GM12878 (cell line): ENCODE measurements at regions not wholly inside any gene's neighbourhood (a gene's known extent, or its start where the extent isn't known, plus 50 kb on each side); places are given as distances from the start of the nearest gene placed in this dataset.

Experiments used
- ATAC-seq: fragments of 200-7000 bp; cut with Tn5 transposase; 3 replicates; pipeline ENCODE4 v1.9.1; 2020; ENCODE audit warnings: mild to moderate bottlenecking, moderate library complexity
- BruUV-seq: library from RNA; stranded (reverse); fragments of 400-500 nt; replicated peaks from 2 replicates; lab custom pipeline; 2021; lab: Mats Ljungman, UMichigan
- CTCF ChIA-PET: fragments of 300-600 bp; sonication (Branson Sonifier 250); formaldehyde crosslinking; extraction: SDS; loops from one replicate; lab custom pipeline; 2021; ENCODE audit warnings: inconsistent platforms; lab: Yijun Ruan, JAX
- POLR2A ChIA-PET: fragments of 350-600 bp; formaldehyde crosslinking; extraction: SDS; loops from one replicate; lab custom pipeline; 2021; ENCODE audit warnings: inconsistent platforms; lab: Charles Lee
- RAD21 ChIA-PET: fragments of 300-600 bp; sonication (Branson Sonifier 250); formaldehyde crosslinking; loops from one replicate; lab custom pipeline; 2023; ENCODE audit warnings: antibody characterized with exemption; ENCODE audit not compliant: unreplicated experiment; lab: Charles Lee
- SMC1A ChIA-PET: fragments of 300-600 bp; sonication (Branson Sonifier 250); formaldehyde crosslinking; loops from one replicate; lab custom pipeline; 2023; ENCODE audit not compliant: unreplicated experiment, uncharacterized antibody; lab: Charles Lee
- DNase-seq: peaks from one replicate; pipeline ENCODE4 v3.0.0-alpha.2; 2011; ENCODE audit warnings: low read depth, low spot score
- FAIRE-seq: peaks from 3 replicates; lab custom pipeline; 2011; peaks lifted over from hg19 to GRCh38; lab: Jason Lieb, UNC
- H2AFZ ChIP-seq: 2 replicates; pipeline ENCODE4 v1.6.0; 2011; ENCODE audit warnings: low read depth, low read length, control low read depth; ENCODE audit not compliant: control insufficient read depth
- H3K27ac ChIP-seq: 2 replicates; pipeline ENCODE4 v1.5.1; 2011; ENCODE audit warnings: control low read depth; ENCODE audit not compliant: control insufficient read depth, insufficient read depth
- H3K27me3 ChIP-seq, 2 experiments: replicated peaks in 1 of 2; 2 replicates each; pipeline versions ENCODE4 v1.6.0 to v1.6.1; 2011; ENCODE audit warnings: low read length in 1 of 2; ENCODE audit not compliant: control insufficient read depth in 2 of 2, insufficient read depth in 2 of 2
- H3K36me3 ChIP-seq, 2 experiments: 2 replicates each; pipeline ENCODE4 v1.5.1; 2011; ENCODE audit warnings: low read length in 1 of 2; ENCODE audit not compliant: control insufficient read depth in 2 of 2, insufficient read depth in 2 of 2
- H3K4me1 ChIP-seq: 2 replicates; pipeline ENCODE4 v1.6.1; 2011; ENCODE audit warnings: mild to moderate bottlenecking, low read length, moderate library complexity, mixed read lengths; ENCODE audit not compliant: control insufficient read depth, insufficient read depth
- H3K4me2 ChIP-seq: 2 replicates; pipeline ENCODE4 v1.6.0; 2011; ENCODE audit warnings: control low read depth; ENCODE audit not compliant: control insufficient read depth, insufficient read depth
- H3K4me3 ChIP-seq: fragments of 200-600 bp; sonication (generic); 2 replicates; pipeline ENCODE4 v1.5.1; 2016
- H3K79me2 ChIP-seq: 2 replicates; pipeline ENCODE4 v1.6.0; 2011; ENCODE audit warnings: low read length; ENCODE audit not compliant: control insufficient read depth, insufficient read depth
- H3K9ac ChIP-seq: 2 replicates; pipeline ENCODE4 v1.8.0; 2011; ENCODE audit warnings: low read length, control low read depth, mixed read lengths; ENCODE audit not compliant: control insufficient read depth, insufficient read depth
- H3K9me3 ChIP-seq: replicated peaks from 3 replicates; pipeline ENCODE4 v1.5.1; 2011; ENCODE audit warnings: mild to moderate bottlenecking, low read length; ENCODE audit not compliant: control insufficient read depth, insufficient read depth
- H4K20me1 ChIP-seq: 2 replicates; pipeline ENCODE4 v1.6.0; 2011; ENCODE audit not compliant: control insufficient read depth, insufficient read depth
- BRCA1 ChIP-seq: IDR thresholded peaks from 2 replicates; pipeline ENCODE4 v1.6.1; 2011; ENCODE audit warnings: low read depth, low read length, improper control_type of control experiment
- CHD2 ChIP-seq: IDR thresholded peaks from 2 replicates; pipeline ENCODE4 v1.6.1; 2011; ENCODE audit warnings: low read depth, low read length, improper control_type of control experiment, borderline replicate concordance
- FOS ChIP-seq: IDR thresholded peaks from 3 replicates; pipeline ENCODE4 v1.6.1; 2011; ENCODE audit warnings: borderline replicate concordance; ENCODE audit not compliant: insufficient read length; ENCODE audit errors: extremely low read depth
- HCFC1 ChIP-seq: fragments of 150-350 bp; IDR thresholded peaks from 2 replicates; pipeline ENCODE4 v1.6.1; 2014; ENCODE audit warnings: low read length
- PAX5 ChIP-seq: IDR thresholded peaks from 2 replicates; pipeline ENCODE4 v1.6.1; 2011; ENCODE audit warnings: low read depth, low read length, borderline replicate concordance
- SMAD5 ChIP-seq: IDR thresholded peaks from 2 replicates; pipeline ENCODE4 v1.6.1; 2016; ENCODE audit warnings: antibody characterized with exemption, low read depth
- TBL1XR1 ChIP-seq: IDR thresholded peaks from 2 replicates; pipeline ENCODE4 v1.6.1; 2012; ENCODE audit warnings: low read depth, low read length, improper control_type of control experiment
- WRNIP1 ChIP-seq: IDR thresholded peaks from 2 replicates; pipeline ENCODE4 v1.6.1; 2011; ENCODE audit warnings: low read depth, low read length, improper control_type of control experiment, borderline replicate concordance
- ZBTB40 ChIP-seq: fragments of 450-650 bp; IDR thresholded peaks from 2 replicates; pipeline ENCODE4 v1.6.1; 2016; ENCODE audit warnings: mild to moderate bottlenecking, moderate library complexity, borderline replicate concordance
- ZNF592 ChIP-seq: fragments of 450-650 bp; IDR thresholded peaks from 2 replicates; pipeline ENCODE4 v1.6.1; 2017; ENCODE audit warnings: mild to moderate bottlenecking, moderate library complexity
- ZSCAN29 ChIP-seq: fragments of 450-650 bp; IDR thresholded peaks from 2 replicates; pipeline ENCODE4 v1.6.1; 2017; ENCODE audit warnings: mild to moderate bottlenecking, moderate library complexity
- WGBS: methylation state at CpG from one replicate; pipeline ENCODE4 v1.1.6; 2016; ENCODE audit warnings: low lambda C conversion rate; ENCODE audit not compliant: insufficient replicate concordance, insufficient coverage; ENCODE audit errors: missing lambda C conversion rate; 5-methylcytosine and 5-hydroxymethylcytosine counted together
- in situ Hi-C: fragments of 300-500 bp; cut with MboI; formaldehyde crosslinking; loops from 9 replicates; pipeline ENCODE4 v1.14.3; 2018; ENCODE audit warnings: mixed read lengths
- intact Hi-C: fragments of 100-400 bp; cut with micrococcal nuclease; formaldehyde crosslinking; loops from one replicate; pipeline ENCODE4 v1.14.2; 2022; ENCODE audit not compliant: unreplicated experiment
- TF ChIP-seq, protein P1 (sequence below), 3 experiments: IDR thresholded peaks in 2 of 3; conservative IDR thresholded peaks in 1 of 3; 2 replicates each; pipeline ENCODE4 v1.5.1; 2011; ENCODE audit warnings: low read depth in 3 of 3, low read length in 3 of 3, mild to moderate bottlenecking in 3 of 3, control low read depth in 2 of 3, moderate library complexity in 2 of 3, inconsistent platforms in 1 of 3, mixed read lengths in 1 of 3; ENCODE audit not compliant: control insufficient read depth in 2 of 3, insufficient read depth in 1 of 3; ENCODE audit errors: extremely low read depth in 1 of 3

DNA sequence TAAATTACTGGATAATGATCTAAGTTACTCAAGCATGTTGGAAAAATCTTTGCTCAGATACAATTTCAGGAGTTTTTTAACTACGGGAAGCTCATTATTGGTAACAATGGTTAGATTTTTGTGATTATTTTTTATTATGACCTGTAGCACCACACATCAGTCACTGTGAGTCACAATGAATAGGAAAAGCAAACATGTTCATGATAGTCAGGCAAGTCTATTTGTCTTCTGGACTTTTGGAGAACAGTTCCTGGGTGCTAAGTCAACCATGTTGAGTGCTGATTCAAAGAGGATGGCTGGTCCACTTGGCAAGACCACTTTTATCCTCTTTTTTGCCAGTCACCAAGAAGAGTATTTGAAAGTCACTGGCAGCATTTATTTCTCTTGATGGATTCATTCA is 403.2 kb downstream of the KIF4B start:
- 43% methylated on average over 1 of the region's 1 CpG for WGBS
- CTCF ChIA-PET = no interaction called here
- no peak for ATAC-seq
- TF ChIP-seq CHD2 = no peak
- TF ChIP-seq, protein P1, sequence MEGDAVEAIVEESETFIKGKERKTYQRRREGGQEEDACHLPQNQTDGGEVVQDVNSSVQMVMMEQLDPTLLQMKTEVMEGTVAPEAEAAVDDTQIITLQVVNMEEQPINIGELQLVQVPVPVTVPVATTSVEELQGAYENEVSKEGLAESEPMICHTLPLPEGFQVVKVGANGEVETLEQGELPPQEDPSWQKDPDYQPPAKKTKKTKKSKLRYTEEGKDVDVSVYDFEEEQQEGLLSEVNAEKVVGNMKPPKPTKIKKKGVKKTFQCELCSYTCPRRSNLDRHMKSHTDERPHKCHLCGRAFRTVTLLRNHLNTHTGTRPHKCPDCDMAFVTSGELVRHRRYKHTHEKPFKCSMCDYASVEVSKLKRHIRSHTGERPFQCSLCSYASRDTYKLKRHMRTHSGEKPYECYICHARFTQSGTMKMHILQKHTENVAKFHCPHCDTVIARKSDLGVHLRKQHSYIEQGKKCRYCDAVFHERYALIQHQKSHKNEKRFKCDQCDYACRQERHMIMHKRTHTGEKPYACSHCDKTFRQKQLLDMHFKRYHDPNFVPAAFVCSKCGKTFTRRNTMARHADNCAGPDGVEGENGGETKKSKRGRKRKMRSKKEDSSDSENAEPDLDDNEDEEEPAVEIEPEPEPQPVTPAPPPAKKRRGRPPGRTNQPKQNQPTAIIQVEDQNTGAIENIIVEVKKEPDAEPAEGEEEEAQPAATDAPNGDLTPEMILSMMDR (IDR thresholded peaks at IDR 0.05 in 2 of 3, conservative IDR thresholded peaks at IDR 0.05 in 1 of 3; ENCODE audit: control insufficient read depth in 2 of 3, extremely low read depth in 1 of 3, insufficient read depth in 1 of 3, low read depth in 3 of 3, low read length in 3 of 3) = no peak
- no peak for TF ChIP-seq BRCA1
- no peak for TF ChIP-seq HCFC1
- no peak for TF ChIP-seq FOS
- TF ChIP-seq ZBTB40 = no peak
- no peak for TF ChIP-seq PAX5
- TF ChIP-seq WRNIP1 = no peak
- no peak for TF ChIP-seq SMAD5
- no peak for TF ChIP-seq TBL1XR1
- TF ChIP-seq ZSCAN29 = no peak
- TF ChIP-seq ZNF592 = no peak

More for the DNA sequence above, 403.2 kb downstream of the KIF4B start:
- H2AFZ ChIP-seq = no peak overlapping the region
- ChIA-PET SMC1A (no interaction called here), POLR2A (no interaction called here), RAD21 (no interaction called here)
- H3K4me3 ChIP-seq = no peak overlapping the region
- no peaks in the 10 kb centered on the region for H3K79me2 ChIP-seq
- H3K27ac ChIP-seq = no peak overlapping the region
- no peaks in the 10 kb centered on the region for H3K36me3 ChIP-seq
- no peak overlapping the region for H3K9ac ChIP-seq
- H3K4me2 ChIP-seq = no peak overlapping the region
- in situ Hi-C loops (no loop called here), intact Hi-C loops (no loop called here)
- FAIRE-seq = no peak
- H3K9me3 ChIP-seq = no peaks in the 10 kb centered on the region
- no peak for DNase-seq
- no TSS peak for BruUV-seq
- no peaks in the 10 kb centered on the region for H3K4me1 ChIP-seq
- H3K27me3 ChIP-seq = no peaks in the 10 kb centered on the region
- no peaks in the 10 kb centered on the region for H4K20me1 ChIP-seq
